Vagina (tissue), 2 donors: ENCODE measurements at regions not wholly inside any gene's neighbourhood (a gene's known extent, or its start where the extent isn't known, plus 50 kb on each side); places are given as distances from the start of the nearest gene placed in this dataset.

Experiments used
- CTCF ChIP-seq, 3 experiments: fragments of 450-650 bp in 2 of 3; fragments of 200-600 bp in 1 of 3; sonication (generic) in 1 of 3; IDR thresholded peaks; one replicate each; pipeline ENCODE4 v1.5.1; 2017 to 2019; ENCODE audit warnings: antibody characterized with exemption in 3 of 3, mild to moderate bottlenecking in 2 of 3, moderate library complexity in 2 of 3
- POLR2A ChIP-seq, 2 donors: fragments of 450-650 bp; IDR thresholded peaks; one replicate each; pipeline ENCODE4 v1.6.1; 2017; ENCODE audit warnings: antibody characterized with exemption in 2 of 2, mild to moderate bottlenecking in 2 of 2, moderate library complexity in 2 of 2
- POLR2AphosphoS5 ChIP-seq, 2 donors: sonication (generic); formaldehyde crosslinking; IDR thresholded peaks; one replicate each; pipeline ENCODE4 v1.9.0; 2017; ENCODE audit warnings: antibody characterized with exemption in 2 of 2, mild to moderate bottlenecking in 2 of 2, low read depth in 1 of 2; ENCODE audit not compliant: insufficient read depth in 1 of 2

GRCh38 chr2:6580982-6581381 lies 284.7 kb downstream of the CMPK2 start:
- TF ChIP-seq CTCF (IDR thresholded peaks at IDR 0.05): no peak
- no peak for TF ChIP-seq POLR2AphosphoS5 (IDR thresholded peaks at IDR 0.05; ENCODE audit: insufficient read depth in 1 of 2, low read depth in 1 of 2)
- TF ChIP-seq POLR2A (IDR thresholded peaks at IDR 0.05): no peak
